ENCODE measurements at regions not wholly inside any gene's neighbourhood (a gene's known extent, or its start where the extent isn't known, plus 50 kb on each side); places are given as distances from the start of the nearest gene placed in this dataset.

- intact Hi-C loops (cut with DNase I), result no loop called here
- no peak overlapping the region for H3K27ac ChIP-seq
- TF ChIP-seq CTCF (IDR thresholded peaks at IDR 0.05), result no peak
- no peak overlapping the region for H3K4me3 ChIP-seq
- H3K4me1 ChIP-seq, result no peaks in the 10 kb centered on the region
- H3K27me3 ChIP-seq, result no peaks in the 10 kb centered on the region
- no peaks in the 10 kb centered on the region for H3K36me3 ChIP-seq
- H3K9me3 ChIP-seq, result no peaks in the 10 kb centered on the region
- DNase-seq (ENCODE audit: low spot score in 2 of 2), result no peak
These were observed 574.0 kb downstream of the EFNB2 start for GRCh38 chr13:105961438-105961837.

- TF ChIP-seq CTCF (IDR thresholded peaks at IDR 0.05), result no peak
- H3K4me1 ChIP-seq, result no peaks in the 10 kb centered on the region
- H3K4me3 ChIP-seq, result no peak overlapping the region
- intact Hi-C loops (cut with DNase I), result no loop called here
- H3K36me3 ChIP-seq, result no peaks in the 10 kb centered on the region
- H3K27ac ChIP-seq, result no peak overlapping the region
- H3K9me3 ChIP-seq, result no peaks in the 10 kb centered on the region
- H3K27me3 ChIP-seq, result no peaks in the 10 kb centered on the region
- DNase-seq (ENCODE audit: low spot score in 2 of 2), result no peak
These were observed 575.1 kb downstream of the EFNB2 start for GRCh38 chr13:105960326-105960725.

- Histone ChIP-seq H3K4me1 (no peaks in the 10 kb centered on the region), H3K27me3 (no peaks in the 10 kb centered on the region), H3K36me3 (no peaks in the 10 kb centered on the region), H3K4me3 (no peak overlapping the region), H3K9me3 (no peaks in the 10 kb centered on the region), H3K27ac (no peak overlapping the region)
- intact Hi-C loops (cut with DNase I), result no loop called here
- TF ChIP-seq CTCF (IDR thresholded peaks at IDR 0.05), result no peak
- DNase-seq (ENCODE audit: low spot score in 2 of 2), result no peak
These were observed 575.6 kb downstream of the EFNB2 start for GRCh38 chr13:105959876-105960275.

GRCh38 chr13:105957769-105958438, 577.6 kb downstream of the EFNB2 start:
- Histone ChIP-seq H3K4me1 (no peaks in the 10 kb centered on the region), H3K27me3 (no peaks in the 10 kb centered on the region), H3K4me3 (no peak overlapping the region), H3K9me3 (no peaks in the 10 kb centered on the region), H3K27ac (no peak overlapping the region), H3K36me3 (no peaks in the 10 kb centered on the region)
- DNase-seq (ENCODE audit: low spot score in 2 of 2), result no peak
- intact Hi-C loops (cut with DNase I), result no loop called here
- no peak for TF ChIP-seq CTCF (IDR thresholded peaks at IDR 0.05)

GRCh38 chr13:105956921-105957320, 578.5 kb downstream of the EFNB2 start:
- no peak for TF ChIP-seq CTCF (IDR thresholded peaks at IDR 0.05)
- no peaks in the 10 kb centered on the region for H3K36me3 ChIP-seq
- H3K4me1 ChIP-seq, result no peaks in the 10 kb centered on the region
- H3K27ac ChIP-seq, result no peak overlapping the region
- intact Hi-C loops (cut with DNase I), result no loop called here
- DNase-seq (ENCODE audit: low spot score in 2 of 2), result no peak
- H3K27me3 ChIP-seq, result no peaks in the 10 kb centered on the region
- no peak overlapping the region for H3K4me3 ChIP-seq
- H3K9me3 ChIP-seq, result no peaks in the 10 kb centered on the region

GRCh38 chr13:105952973-105953290, 582.5 kb downstream of the EFNB2 start:
- Histone ChIP-seq H3K36me3 (no peaks in the 10 kb centered on the region), H3K27ac (no peak overlapping the region), H3K27me3 (no peaks in the 10 kb centered on the region), H3K4me1 (no peaks in the 10 kb centered on the region), H3K4me3 (no peak overlapping the region), H3K9me3 (no peaks in the 10 kb centered on the region)
- DNase-seq (ENCODE audit: low spot score in 2 of 2), result no peak
- TF ChIP-seq CTCF (IDR thresholded peaks at IDR 0.05), result no peak
- intact Hi-C loops (cut with DNase I), result no loop called here

Measured in ascending aorta (tissue), 2 donors.